HG03558 (cell line): ENCODE measurements at regions not wholly inside any gene's neighbourhood (a gene's known extent, or its start where the extent isn't known, plus 50 kb on each side); places are given as distances from the start of the nearest gene placed in this dataset.

Experiments used
- ATAC-seq: cut with Tn5 transposase; IDR thresholded peaks from one replicate; pipeline ENCODE4 v1.9.1; 2021; ENCODE audit warnings: moderate number of reproducible peaks; ENCODE audit not compliant: unreplicated experiment; ENCODE audit errors: extremely low read depth

DNA sequence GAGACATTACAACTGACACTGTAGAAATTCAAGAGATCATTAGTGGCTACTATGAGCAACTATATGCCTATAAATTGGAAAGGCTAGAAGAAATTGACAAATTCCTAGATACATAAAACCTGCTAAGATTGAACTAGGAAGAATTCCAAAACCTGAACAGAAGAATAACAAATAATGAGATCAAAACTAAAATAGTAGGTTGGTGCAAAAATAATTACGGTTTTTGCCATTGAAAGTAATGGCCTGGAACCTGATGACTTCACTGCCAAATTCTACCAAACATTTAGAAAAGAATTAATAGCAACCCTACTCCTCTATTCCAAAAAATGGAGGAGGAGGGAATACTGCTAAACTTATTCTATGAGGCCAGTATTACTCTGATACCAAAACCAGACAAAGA lies 824.9 kb downstream of the KLHL13 start:
- no peak for ATAC-seq

DNA sequence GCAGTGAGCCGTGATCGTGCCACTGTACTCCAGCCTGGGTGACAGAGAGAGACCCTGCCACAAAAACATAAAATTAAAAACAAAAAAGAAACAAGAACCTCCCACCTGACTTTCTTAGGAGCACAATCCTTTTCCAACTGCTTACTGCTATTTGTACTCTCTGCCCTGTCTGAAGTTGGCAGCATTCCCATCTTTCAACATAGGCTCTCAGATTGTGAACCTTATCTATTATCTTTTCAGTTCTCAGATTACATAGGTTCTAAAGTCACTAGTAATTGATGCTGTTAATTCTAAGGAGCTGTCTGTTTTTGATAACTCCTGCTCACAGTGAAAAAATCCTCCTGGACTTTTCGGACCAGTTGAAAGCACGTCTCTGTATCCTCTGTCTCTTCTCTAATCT lies 812.2 kb upstream of the CT83 start:
- ATAC-seq: no peak
